ENCODE measurements at regions not wholly inside any gene's neighbourhood (a gene's known extent, or its start where the extent isn't known, plus 50 kb on each side); places are given as distances from the start of the nearest gene placed in this dataset.

- TF ChIP-seq CTCF (IDR thresholded peaks at IDR 0.05) = no peak
- no peak for TF ChIP-seq POLR2A (IDR thresholded peaks at IDR 0.05)
Measured at GRCh38 chr15:70151003-70151402, 53.3 kb upstream of the TLE3 start.
